ENCODE measurements at regions not wholly inside any gene's neighbourhood (a gene's known extent, or its start where the extent isn't known, plus 50 kb on each side); places are given as distances from the start of the nearest gene placed in this dataset.
"Not testable (repeated sequence)": the region's sequence is repeated elsewhere in the genome, so short reads cannot be mapped to it uniquely, and the experiment has no call there.

GRCh38 chr1:214095896-214096295, 108.1 kb downstream of the PROX1 start:
- not testable (repeated sequence) for H3K27ac ChIP-seq (ENCODE audit: low read depth, low read length); H3K4me3 ChIP-seq (ENCODE audit: low read length in 3 of 3); H3K9ac ChIP-seq (ENCODE audit: low read depth in 1 of 3, low read length in 3 of 3); H3K27me3 ChIP-seq (ENCODE audit: control insufficient read depth in 3 of 3, insufficient read depth in 3 of 3, low read length in 3 of 3); H3K4me1 ChIP-seq (ENCODE audit: control insufficient read depth in 3 of 3, insufficient read depth in 3 of 3, low read length in 3 of 3); H3K9me3 ChIP-seq (ENCODE audit: control insufficient read depth in 3 of 3, low read length in 3 of 3); H3K36me3 ChIP-seq (ENCODE audit: control insufficient read depth in 3 of 3, insufficient read depth in 3 of 3, low read length in 3 of 3)

- Histone ChIP-seq H3K36me3 (ENCODE audit: control insufficient read depth in 3 of 3, insufficient read depth in 3 of 3, low read length in 3 of 3) (no peaks in the 10 kb centered on the region), H3K27ac (ENCODE audit: low read depth, low read length) (no peak overlapping the region), H3K9ac (ENCODE audit: low read depth in 1 of 3, low read length in 3 of 3) (no peak overlapping the region), H3K4me3 (ENCODE audit: low read length in 3 of 3) (no peak overlapping the region), H3K4me1 (ENCODE audit: control insufficient read depth in 3 of 3, insufficient read depth in 3 of 3, low read length in 3 of 3) (peaks cover 0 to under 1% (median 0%) of the 10 kb centered on the region in 3 donors), H3K9me3 (ENCODE audit: control insufficient read depth in 3 of 3, low read length in 3 of 3) (no peaks in the 10 kb centered on the region), H3K27me3 (ENCODE audit: control insufficient read depth in 3 of 3, insufficient read depth in 3 of 3, low read length in 3 of 3) (no peaks in the 10 kb centered on the region)
These were observed 113.5 kb downstream of the PROX1 start for GRCh38 chr1:214101246-214101645.

- Histone ChIP-seq H3K27ac (ENCODE audit: low read depth, low read length) (no peak overlapping the region), H3K9ac (ENCODE audit: low read depth in 1 of 3, low read length in 3 of 3) (no peak overlapping the region), H3K4me1 (ENCODE audit: control insufficient read depth in 3 of 3, insufficient read depth in 3 of 3, low read length in 3 of 3) (peaks cover 0 to 4% (median 0%) of the 10 kb centered on the region in 3 donors), H3K9me3 (ENCODE audit: control insufficient read depth in 3 of 3, low read length in 3 of 3) (no peaks in the 10 kb centered on the region), H3K4me3 (ENCODE audit: low read length in 3 of 3) (no peak overlapping the region), H3K36me3 (ENCODE audit: control insufficient read depth in 3 of 3, insufficient read depth in 3 of 3, low read length in 3 of 3) (no peaks in the 10 kb centered on the region), H3K27me3 (ENCODE audit: control insufficient read depth in 3 of 3, insufficient read depth in 3 of 3, low read length in 3 of 3) (no peaks in the 10 kb centered on the region)
These were observed 114.1 kb downstream of the PROX1 start for GRCh38 chr1:214101828-214102227.

- Histone ChIP-seq H3K4me3 (ENCODE audit: low read length in 3 of 3) (no peak overlapping the region), H3K9me3 (ENCODE audit: control insufficient read depth in 3 of 3, low read length in 3 of 3) (no peaks in the 10 kb centered on the region), H3K27me3 (ENCODE audit: control insufficient read depth in 3 of 3, insufficient read depth in 3 of 3, low read length in 3 of 3) (no peaks in the 10 kb centered on the region), H3K4me1 (ENCODE audit: control insufficient read depth in 3 of 3, insufficient read depth in 3 of 3, low read length in 3 of 3) (peaks cover 0 to 4% (median 4%) of the 10 kb centered on the region in 3 donors), H3K36me3 (ENCODE audit: control insufficient read depth in 3 of 3, insufficient read depth in 3 of 3, low read length in 3 of 3) (no peaks in the 10 kb centered on the region), H3K9ac (ENCODE audit: low read depth in 1 of 3, low read length in 3 of 3) (no peak overlapping the region), H3K27ac (ENCODE audit: low read depth, low read length) (no peak overlapping the region)
These were observed 115.1 kb downstream of the PROX1 start for GRCh38 chr1:214102907-214103306.

GRCh38 chr1:214103778-214104177, 116.0 kb downstream of the PROX1 start:
- peaks cover 0 to 4% (median 4%) of the 10 kb centered on the region in 3 donors for H3K4me1 ChIP-seq (ENCODE audit: control insufficient read depth in 3 of 3, insufficient read depth in 3 of 3, low read length in 3 of 3)
- no peak overlapping the region for H3K4me3 ChIP-seq (ENCODE audit: low read length in 3 of 3)
- no peaks in the 10 kb centered on the region for H3K9me3 ChIP-seq (ENCODE audit: control insufficient read depth in 3 of 3, low read length in 3 of 3)
- no peak overlapping the region for H3K27ac ChIP-seq (ENCODE audit: low read depth, low read length)
- H3K27me3 ChIP-seq (ENCODE audit: control insufficient read depth in 3 of 3, insufficient read depth in 3 of 3, low read length in 3 of 3), result no peaks in the 10 kb centered on the region
- H3K36me3 ChIP-seq (ENCODE audit: control insufficient read depth in 3 of 3, insufficient read depth in 3 of 3, low read length in 3 of 3), result no peaks in the 10 kb centered on the region
- no peak overlapping the region for H3K9ac ChIP-seq (ENCODE audit: low read depth in 1 of 3, low read length in 3 of 3)

- Histone ChIP-seq H3K9ac (ENCODE audit: low read depth in 1 of 3, low read length in 3 of 3) (no peak overlapping the region), H3K4me3 (ENCODE audit: low read length in 3 of 3) (peak overlapping the region in 1 of 3 donors; percentile 7), H3K4me1 (ENCODE audit: control insufficient read depth in 3 of 3, insufficient read depth in 3 of 3, low read length in 3 of 3) (peaks cover 0 to 4% (median 4%) of the 10 kb centered on the region in 3 donors), H3K9me3 (ENCODE audit: control insufficient read depth in 3 of 3, low read length in 3 of 3) (no peaks in the 10 kb centered on the region), H3K27ac (ENCODE audit: low read depth, low read length) (no peak overlapping the region), H3K27me3 (ENCODE audit: control insufficient read depth in 3 of 3, insufficient read depth in 3 of 3, low read length in 3 of 3) (no peaks in the 10 kb centered on the region), H3K36me3 (ENCODE audit: control insufficient read depth in 3 of 3, insufficient read depth in 3 of 3, low read length in 3 of 3) (no peaks in the 10 kb centered on the region)
These were observed 118.6 kb downstream of the PROX1 start for GRCh38 chr1:214106375-214106774.

- peak overlapping the region in 2 of 3 donors; percentile 43 to 60 for H3K9ac ChIP-seq (ENCODE audit: low read depth in 1 of 3, low read length in 3 of 3)
- no peaks in the 10 kb centered on the region for H3K9me3 ChIP-seq (ENCODE audit: control insufficient read depth in 3 of 3, low read length in 3 of 3)
- no peak overlapping the region for H3K27ac ChIP-seq (ENCODE audit: low read depth, low read length)
- peaks cover 0 to 4% (median 4%) of the 10 kb centered on the region in 3 donors for H3K4me1 ChIP-seq (ENCODE audit: control insufficient read depth in 3 of 3, insufficient read depth in 3 of 3, low read length in 3 of 3)
- no peaks in the 10 kb centered on the region for H3K27me3 ChIP-seq (ENCODE audit: control insufficient read depth in 3 of 3, insufficient read depth in 3 of 3, low read length in 3 of 3)
- peak overlapping the region; percentile 40 to 56 (median 54) for H3K4me3 ChIP-seq (ENCODE audit: low read length in 3 of 3)
- no peaks in the 10 kb centered on the region for H3K36me3 ChIP-seq (ENCODE audit: control insufficient read depth in 3 of 3, insufficient read depth in 3 of 3, low read length in 3 of 3)
These were observed 119.7 kb downstream of the PROX1 start for GRCh38 chr1:214107322-214108096.

GRCh38 chr1:214108097-214108446, 120.3 kb downstream of the PROX1 start:
- Histone ChIP-seq H3K27ac (ENCODE audit: low read depth, low read length) (no peak overlapping the region), H3K36me3 (ENCODE audit: control insufficient read depth in 3 of 3, insufficient read depth in 3 of 3, low read length in 3 of 3) (no peaks in the 10 kb centered on the region), H3K4me1 (ENCODE audit: control insufficient read depth in 3 of 3, insufficient read depth in 3 of 3, low read length in 3 of 3) (peaks cover 0 to 4% (median 4%) of the 10 kb centered on the region in 3 donors), H3K27me3 (ENCODE audit: control insufficient read depth in 3 of 3, insufficient read depth in 3 of 3, low read length in 3 of 3) (no peaks in the 10 kb centered on the region), H3K4me3 (ENCODE audit: low read length in 3 of 3) (no peak overlapping the region), H3K9ac (ENCODE audit: low read depth in 1 of 3, low read length in 3 of 3) (no peak overlapping the region), H3K9me3 (ENCODE audit: control insufficient read depth in 3 of 3, low read length in 3 of 3) (no peaks in the 10 kb centered on the region)

GRCh38 chr1:214111796-214112195, 124.0 kb downstream of the PROX1 start:
- Histone ChIP-seq H3K36me3 (ENCODE audit: control insufficient read depth in 3 of 3, insufficient read depth in 3 of 3, low read length in 3 of 3) (no peaks in the 10 kb centered on the region), H3K4me1 (ENCODE audit: control insufficient read depth in 3 of 3, insufficient read depth in 3 of 3, low read length in 3 of 3) (peaks cover 0 to 4% (median 0%) of the 10 kb centered on the region in 3 donors), H3K9me3 (ENCODE audit: control insufficient read depth in 3 of 3, low read length in 3 of 3) (no peaks in the 10 kb centered on the region), H3K27me3 (ENCODE audit: control insufficient read depth in 3 of 3, insufficient read depth in 3 of 3, low read length in 3 of 3) (no peaks in the 10 kb centered on the region), H3K9ac (ENCODE audit: low read depth in 1 of 3, low read length in 3 of 3) (no peak overlapping the region), H3K27ac (ENCODE audit: low read depth, low read length) (no peak overlapping the region), H3K4me3 (ENCODE audit: low read length in 3 of 3) (no peak overlapping the region)

- Histone ChIP-seq H3K9me3 (ENCODE audit: control insufficient read depth in 3 of 3, low read length in 3 of 3) (peaks cover 4 to 9% (median 9%) of the 10 kb centered on the region in 3 donors), H3K27ac (ENCODE audit: low read depth, low read length) (no peak overlapping the region), H3K36me3 (ENCODE audit: control insufficient read depth in 3 of 3, insufficient read depth in 3 of 3, low read length in 3 of 3) (no peaks in the 10 kb centered on the region), H3K4me3 (ENCODE audit: low read length in 3 of 3) (no peak overlapping the region), H3K4me1 (ENCODE audit: control insufficient read depth in 3 of 3, insufficient read depth in 3 of 3, low read length in 3 of 3) (no peaks in the 10 kb centered on the region), H3K27me3 (ENCODE audit: control insufficient read depth in 3 of 3, insufficient read depth in 3 of 3, low read length in 3 of 3) (no peaks in the 10 kb centered on the region), H3K9ac (ENCODE audit: low read depth in 1 of 3, low read length in 3 of 3) (no peak overlapping the region)
These were observed 128.5 kb downstream of the PROX1 start for GRCh38 chr1:214116258-214116657.
